ENCODE measurements at regions not wholly inside any gene's neighbourhood (a gene's known extent, or its start where the extent isn't known, plus 50 kb on each side); places are given as distances from the start of the nearest gene placed in this dataset.

DNA sequence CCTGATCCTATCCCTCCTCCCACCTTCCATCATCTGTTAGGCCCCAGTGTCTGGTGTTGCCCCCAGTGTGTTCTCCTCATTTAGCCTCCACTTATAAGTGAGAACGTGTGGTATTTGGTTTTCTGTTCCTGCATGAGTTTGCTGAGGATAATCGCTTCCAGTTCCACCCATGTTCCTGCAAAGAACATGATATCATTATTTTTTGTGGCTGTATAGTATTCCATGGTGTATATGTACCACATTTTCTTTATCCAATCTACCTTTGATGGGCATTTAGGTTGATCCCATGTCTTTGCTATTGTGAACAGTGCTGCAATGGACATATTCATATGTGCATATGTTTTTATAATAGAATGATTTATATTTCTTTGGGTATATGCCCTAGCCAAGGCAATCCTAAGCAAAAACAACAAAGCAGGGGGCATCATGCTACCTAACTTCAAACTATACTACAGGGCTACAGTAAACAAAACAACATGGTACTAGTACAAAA is 142.9 kb downstream of the TNFSF18 start:
- H3K27me3 ChIP-seq, result no peaks in the 10 kb centered on the region
- no peaks in the 10 kb centered on the region for H3K9me3 ChIP-seq (ENCODE audit: low read depth)
- no peaks in the 10 kb centered on the region for H3K36me3 ChIP-seq (replicated peaks; ENCODE audit: insufficient read depth, low read depth)
- DNase-seq (ENCODE audit: low spot score), result no peak
- H2AFZ ChIP-seq, result no peak overlapping the region
- H3K4me3 ChIP-seq, result no peak overlapping the region
- H3K27ac ChIP-seq, result no peak overlapping the region
- WGBS (ENCODE audit: low lambda C conversion rate, missing lambda C conversion rate), result 100% methylated on average over 2 of the region's 2 CpGs
- H3K4me2 ChIP-seq, result no peak overlapping the region
- no peaks in the 10 kb centered on the region for H3K9me2 ChIP-seq (replicated peaks; ENCODE audit: insufficient read depth)
- TF ChIP-seq EZH2 (IDR thresholded peaks at IDR 0.05; ENCODE audit: borderline replicate concordance), result no peak
- TF ChIP-seq EZH2phosphoT487 (IDR thresholded peaks at IDR 0.05; ENCODE audit: low read depth, severe bottlenecking, unreplicated experiment), result no peak
- TF ChIP-seq, protein P1, sequence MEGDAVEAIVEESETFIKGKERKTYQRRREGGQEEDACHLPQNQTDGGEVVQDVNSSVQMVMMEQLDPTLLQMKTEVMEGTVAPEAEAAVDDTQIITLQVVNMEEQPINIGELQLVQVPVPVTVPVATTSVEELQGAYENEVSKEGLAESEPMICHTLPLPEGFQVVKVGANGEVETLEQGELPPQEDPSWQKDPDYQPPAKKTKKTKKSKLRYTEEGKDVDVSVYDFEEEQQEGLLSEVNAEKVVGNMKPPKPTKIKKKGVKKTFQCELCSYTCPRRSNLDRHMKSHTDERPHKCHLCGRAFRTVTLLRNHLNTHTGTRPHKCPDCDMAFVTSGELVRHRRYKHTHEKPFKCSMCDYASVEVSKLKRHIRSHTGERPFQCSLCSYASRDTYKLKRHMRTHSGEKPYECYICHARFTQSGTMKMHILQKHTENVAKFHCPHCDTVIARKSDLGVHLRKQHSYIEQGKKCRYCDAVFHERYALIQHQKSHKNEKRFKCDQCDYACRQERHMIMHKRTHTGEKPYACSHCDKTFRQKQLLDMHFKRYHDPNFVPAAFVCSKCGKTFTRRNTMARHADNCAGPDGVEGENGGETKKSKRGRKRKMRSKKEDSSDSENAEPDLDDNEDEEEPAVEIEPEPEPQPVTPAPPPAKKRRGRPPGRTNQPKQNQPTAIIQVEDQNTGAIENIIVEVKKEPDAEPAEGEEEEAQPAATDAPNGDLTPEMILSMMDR (IDR thresholded peaks at IDR 0.05; ENCODE audit: poor library complexity), result no peak
- no peaks in the 10 kb centered on the region for H4K20me1 ChIP-seq (ENCODE audit: insufficient read depth, poor library complexity, severe bottlenecking)
- no peaks in the 10 kb centered on the region for H3K79me2 ChIP-seq
- no peaks in the 10 kb centered on the region for H3K4me1 ChIP-seq (ENCODE audit: insufficient read depth)

DNA sequence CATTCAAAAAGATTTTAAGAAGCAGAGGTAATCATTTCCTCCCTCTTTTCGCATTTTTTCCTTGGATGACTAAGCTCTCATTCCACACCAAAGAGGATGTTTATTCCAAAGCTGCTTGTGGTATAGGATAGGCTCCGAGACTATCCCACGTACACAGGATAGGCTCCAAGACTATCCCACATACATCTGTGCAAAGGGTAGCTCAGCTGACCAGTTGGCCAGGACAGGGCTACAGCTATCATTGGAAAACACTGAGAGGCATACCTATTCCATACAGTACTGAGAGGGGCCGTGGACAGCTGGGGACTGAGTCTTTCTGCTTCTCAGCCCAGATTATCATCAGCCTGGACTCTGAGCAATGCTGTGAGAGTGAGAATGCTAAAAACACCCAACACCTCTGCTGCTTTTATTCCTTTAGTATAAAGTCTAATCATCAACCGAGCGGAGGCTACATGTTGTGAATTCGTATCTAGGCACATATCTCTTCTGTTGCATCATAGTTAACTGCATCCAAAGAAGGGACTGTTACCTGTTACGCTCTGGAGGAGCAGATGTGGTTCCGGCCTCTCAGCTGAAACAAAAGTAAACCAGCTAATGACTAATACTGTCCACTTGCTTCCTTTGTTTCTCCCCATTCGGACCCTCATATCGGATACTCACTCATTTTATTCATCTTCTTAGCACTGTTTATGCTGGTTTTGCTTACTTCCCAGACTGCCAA is 141.0 kb downstream of the TNFSF18 start:
- 88% methylated on average over 11 of the region's 11 CpGs for WGBS (ENCODE audit: low lambda C conversion rate, missing lambda C conversion rate)
- no peaks in the 10 kb centered on the region for H3K9me3 ChIP-seq (ENCODE audit: low read depth)
- no peak overlapping the region for H3K27ac ChIP-seq
- H2AFZ ChIP-seq, result no peak overlapping the region
- no peak for TF ChIP-seq EZH2phosphoT487 (IDR thresholded peaks at IDR 0.05; ENCODE audit: low read depth, severe bottlenecking, unreplicated experiment)
- TF ChIP-seq EZH2 (IDR thresholded peaks at IDR 0.05; ENCODE audit: borderline replicate concordance), result no peak
- TF ChIP-seq, protein P1 (IDR thresholded peaks at IDR 0.05; ENCODE audit: poor library complexity), result no peak
- no peaks in the 10 kb centered on the region for H3K36me3 ChIP-seq (replicated peaks; ENCODE audit: insufficient read depth, low read depth)
- H3K79me2 ChIP-seq, result no peaks in the 10 kb centered on the region
- no peak overlapping the region for H3K4me3 ChIP-seq
- H4K20me1 ChIP-seq (ENCODE audit: insufficient read depth, poor library complexity, severe bottlenecking), result no peaks in the 10 kb centered on the region
- no peaks in the 10 kb centered on the region for H3K27me3 ChIP-seq
- no peak for DNase-seq (ENCODE audit: low spot score)
- no peaks in the 10 kb centered on the region for H3K9me2 ChIP-seq (replicated peaks; ENCODE audit: insufficient read depth)
- H3K4me1 ChIP-seq (ENCODE audit: insufficient read depth), result no peaks in the 10 kb centered on the region
- no peak overlapping the region for H3K4me2 ChIP-seq

DNA sequence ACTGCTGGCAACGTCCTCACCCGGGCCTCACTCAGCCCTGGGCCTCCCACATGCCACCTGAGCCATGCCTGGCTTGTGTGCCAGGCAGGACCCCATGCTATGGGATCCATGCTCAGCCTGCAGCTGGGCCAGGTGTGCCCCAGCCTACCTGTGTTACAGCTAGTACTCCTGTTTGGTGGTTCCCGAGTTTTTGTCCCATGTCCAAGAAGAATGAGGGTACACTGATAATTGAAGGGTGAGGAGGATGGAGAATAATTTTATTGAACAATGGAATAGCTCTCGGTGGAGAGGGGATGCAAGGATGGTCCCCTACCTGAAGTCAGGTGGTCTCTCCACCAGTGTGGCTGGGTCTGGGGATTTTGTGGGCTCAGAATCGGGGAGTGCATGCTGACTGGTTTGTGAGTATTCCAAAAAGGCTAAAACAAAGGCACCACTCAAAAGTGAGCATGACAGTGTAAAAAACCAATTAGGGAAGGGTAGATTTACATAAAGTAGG is 137.9 kb downstream of the TNFSF18 start:
- no peaks in the 10 kb centered on the region for H3K79me2 ChIP-seq
- no peak for TF ChIP-seq EZH2phosphoT487 (IDR thresholded peaks at IDR 0.05; ENCODE audit: low read depth, severe bottlenecking, unreplicated experiment)
- TF ChIP-seq EZH2 (IDR thresholded peaks at IDR 0.05; ENCODE audit: borderline replicate concordance), result no peak
- H3K4me1 ChIP-seq (ENCODE audit: insufficient read depth), result no peaks in the 10 kb centered on the region
- H3K27ac ChIP-seq, result no peak overlapping the region
- H3K9me3 ChIP-seq (ENCODE audit: low read depth), result no peaks in the 10 kb centered on the region
- 90% methylated on average over 5 of the region's 5 CpGs for WGBS (ENCODE audit: low lambda C conversion rate, missing lambda C conversion rate)
- H3K4me3 ChIP-seq, result no peak overlapping the region
- no peaks in the 10 kb centered on the region for H4K20me1 ChIP-seq (ENCODE audit: insufficient read depth, poor library complexity, severe bottlenecking)
- H3K9me2 ChIP-seq (replicated peaks; ENCODE audit: insufficient read depth), result no peaks in the 10 kb centered on the region
- DNase-seq (ENCODE audit: low spot score), result no peak
- no peaks in the 10 kb centered on the region for H3K36me3 ChIP-seq (replicated peaks; ENCODE audit: insufficient read depth, low read depth)
- H3K27me3 ChIP-seq, result no peaks in the 10 kb centered on the region
- H2AFZ ChIP-seq, result no peak overlapping the region
- no peak overlapping the region for H3K4me2 ChIP-seq

DNA sequence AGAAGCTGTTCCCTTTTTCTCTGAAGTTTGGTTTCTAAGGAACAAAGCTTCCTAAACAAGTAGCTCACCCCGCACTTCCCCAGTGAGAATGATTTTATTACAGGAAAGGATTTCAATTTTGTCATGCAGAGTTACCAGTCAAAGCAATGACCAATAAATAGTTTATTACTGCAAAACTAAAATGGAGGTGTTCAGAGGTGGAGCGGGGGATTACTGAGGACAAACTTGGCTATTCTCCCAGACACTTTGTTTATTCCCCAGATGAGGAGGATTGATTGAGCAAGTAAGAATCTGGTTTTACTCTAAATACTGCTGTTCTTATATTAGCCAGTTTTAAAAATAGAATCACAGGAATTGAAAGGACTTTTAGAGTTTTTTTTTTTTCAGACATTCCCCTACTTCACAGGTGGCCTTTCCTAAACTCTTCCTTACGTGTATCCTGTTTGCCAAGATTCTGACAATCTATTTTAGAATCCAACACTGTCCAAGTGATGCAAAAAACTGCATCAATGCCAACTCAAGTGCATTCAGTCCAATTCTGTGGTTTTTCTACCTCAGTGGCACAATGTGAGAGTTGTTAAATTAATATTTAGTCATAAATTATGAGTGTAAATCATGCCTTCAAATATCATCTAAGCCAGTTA is 136.1 kb downstream of the TNFSF18 start:
- Histone ChIP-seq H3K4me1 (ENCODE audit: insufficient read depth) (peaks cover 3% of the 10 kb centered on the region), H2AFZ (no peak overlapping the region), H3K9me2 (replicated peaks; ENCODE audit: insufficient read depth) (no peaks in the 10 kb centered on the region), H3K27me3 (no peaks in the 10 kb centered on the region), H3K4me2 (no peak overlapping the region), H3K4me3 (no peak overlapping the region), H3K36me3 (replicated peaks; ENCODE audit: insufficient read depth, low read depth) (no peaks in the 10 kb centered on the region), H3K9me3 (ENCODE audit: low read depth) (no peaks in the 10 kb centered on the region), H4K20me1 (ENCODE audit: insufficient read depth, poor library complexity, severe bottlenecking) (no peaks in the 10 kb centered on the region), H3K27ac (no peak overlapping the region), H3K79me2 (no peaks in the 10 kb centered on the region)
- no peak for DNase-seq (ENCODE audit: low spot score)
- 44% methylated on average over 3 of the region's 3 CpGs for WGBS (ENCODE audit: low lambda C conversion rate, missing lambda C conversion rate)
- TF ChIP-seq, protein P1 (IDR thresholded peaks at IDR 0.05; ENCODE audit: poor library complexity), result no peak
- no peak for TF ChIP-seq EZH2 (IDR thresholded peaks at IDR 0.05; ENCODE audit: borderline replicate concordance)
- TF ChIP-seq EZH2phosphoT487 (IDR thresholded peaks at IDR 0.05; ENCODE audit: low read depth, severe bottlenecking, unreplicated experiment), result no peak
